Gastrocnemius medialis (tissue), 4 donors: ENCODE measurements at regions not wholly inside any gene's neighbourhood (a gene's known extent, or its start where the extent isn't known, plus 50 kb on each side); places are given as distances from the start of the nearest gene placed in this dataset.

ENCODE experiments used
- ATAC-seq, 2 donors: fragments of 150-250 bp; one replicate each; pipeline ENCODE4 v1.9.1; 2016
- DNase-seq, 2 donors: peaks; one replicate each; pipeline ENCODE4 v3.0.0-alpha.2; 2019
- H3K27ac ChIP-seq, 4 donors: fragments of 200-600 bp; sonication (generic); 1 replicate in 1 of 4; 2 replicates in 3 of 4; pipeline ENCODE4 v1.5.1; 2016 to 2018; ENCODE audit warnings: mild to moderate bottlenecking in 2 of 4, moderate library complexity in 1 of 4
- H3K27me3 ChIP-seq, 3 donors: fragments of 200-600 bp; sonication (generic) in 2 of 3; 1 replicate in 1 of 3; 2 replicates in 2 of 3; pipeline versions ENCODE4 v1.5.1 to v1.6.0; 2016 to 2019; ENCODE audit warnings: mild to moderate bottlenecking in 1 of 3, moderate library complexity in 1 of 3
- H3K36me3 ChIP-seq, 2 donors: fragments of 200-600 bp; sonication (generic) in 1 of 2; one replicate each; pipeline ENCODE4 v1.5.1; 2017 to 2018
- H3K4me1 ChIP-seq, 2 donors: fragments of 200-600 bp; sonication (generic) in 1 of 2; one replicate each; pipeline ENCODE4 v1.5.1; 2016 to 2017; ENCODE audit warnings: mild to moderate bottlenecking in 2 of 2
- H3K4me3 ChIP-seq, 4 donors: fragments of 200-600 bp; sonication (generic) in 3 of 4; 1 replicate in 1 of 4; 2 replicates in 3 of 4; pipeline ENCODE4 v1.5.1; 2016 to 2019; ENCODE audit warnings: mild to moderate bottlenecking in 2 of 4
- H3K9me3 ChIP-seq, 3 donors: fragments of 200-600 bp; sonication (generic) in 2 of 3; 1 replicate in 1 of 3; 2 replicates in 2 of 3; pipeline ENCODE4 v1.5.1; 2016 to 2019
- POLR2A ChIP-seq, 2 donors: fragments of 450-650 bp; IDR thresholded peaks; one replicate each; pipeline ENCODE4 v1.6.1; 2017; ENCODE audit warnings: antibody characterized with exemption in 2 of 2, mild to moderate bottlenecking in 2 of 2, moderate library complexity in 2 of 2
- in situ Hi-C, 4 donors: fragments of 200-750 bp; cut with MboI; loops; one replicate each; pipeline versions ENCODE4 v1.15.0 to v1.8.0; 2017; ENCODE audit warnings: low sequenced_read_pairs in 4 of 4
- intact Hi-C: fragments of 100-400 bp; cut with DNase I; formaldehyde crosslinking; loops from one replicate; pipeline ENCODE4 v1.15.1; 2023; ENCODE audit warnings: low total_unique reads
- TF ChIP-seq, protein P1 (sequence below), 5 experiments: fragments of 450-650 bp in 3 of 5; fragments of 200-600 bp in 2 of 5; sonication (generic) in 2 of 5; IDR thresholded peaks in 4 of 5; conservative IDR thresholded peaks in 1 of 5; 1 replicate in 4 of 5; 2 replicates in 1 of 5; pipeline ENCODE4 v1.5.1; 2016 to 2019; ENCODE audit warnings: antibody characterized with exemption in 5 of 5, mild to moderate bottlenecking in 3 of 5, moderate library complexity in 3 of 5

DNA sequence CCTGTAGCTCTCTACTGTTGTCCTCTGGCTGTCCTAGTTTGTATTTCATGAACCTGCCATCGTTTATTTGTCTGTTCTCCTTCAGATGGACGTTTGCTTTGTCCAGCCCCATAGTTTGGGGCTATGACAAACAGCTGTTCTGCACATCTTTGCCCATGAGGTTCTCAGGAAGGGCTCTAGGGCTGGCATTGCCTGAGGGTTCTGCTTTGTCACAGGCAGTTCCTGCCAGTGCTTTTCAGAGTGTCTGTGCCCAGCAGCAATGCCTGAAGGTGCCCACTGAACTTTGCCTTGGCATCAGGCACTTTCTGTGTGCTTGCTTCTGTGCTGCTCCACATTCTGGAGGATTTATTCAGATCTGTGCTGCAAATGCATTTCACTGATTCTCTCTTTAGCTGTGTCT lies 361.3 kb downstream of the TMEM121 start:
- Histone ChIP-seq H3K27me3 (no peaks in the 10 kb centered on the region), H3K27ac (no peak overlapping the region), H3K4me1 (no peaks in the 10 kb centered on the region), H3K9me3 (no peaks in the 10 kb centered on the region), H3K36me3 (no peaks in the 10 kb centered on the region), H3K4me3 (no peak overlapping the region)
- no peak for DNase-seq
- in situ Hi-C loops (no loop called here), intact Hi-C loops (no loop called here)
- no peak for ATAC-seq
- TF ChIP-seq, protein P1, sequence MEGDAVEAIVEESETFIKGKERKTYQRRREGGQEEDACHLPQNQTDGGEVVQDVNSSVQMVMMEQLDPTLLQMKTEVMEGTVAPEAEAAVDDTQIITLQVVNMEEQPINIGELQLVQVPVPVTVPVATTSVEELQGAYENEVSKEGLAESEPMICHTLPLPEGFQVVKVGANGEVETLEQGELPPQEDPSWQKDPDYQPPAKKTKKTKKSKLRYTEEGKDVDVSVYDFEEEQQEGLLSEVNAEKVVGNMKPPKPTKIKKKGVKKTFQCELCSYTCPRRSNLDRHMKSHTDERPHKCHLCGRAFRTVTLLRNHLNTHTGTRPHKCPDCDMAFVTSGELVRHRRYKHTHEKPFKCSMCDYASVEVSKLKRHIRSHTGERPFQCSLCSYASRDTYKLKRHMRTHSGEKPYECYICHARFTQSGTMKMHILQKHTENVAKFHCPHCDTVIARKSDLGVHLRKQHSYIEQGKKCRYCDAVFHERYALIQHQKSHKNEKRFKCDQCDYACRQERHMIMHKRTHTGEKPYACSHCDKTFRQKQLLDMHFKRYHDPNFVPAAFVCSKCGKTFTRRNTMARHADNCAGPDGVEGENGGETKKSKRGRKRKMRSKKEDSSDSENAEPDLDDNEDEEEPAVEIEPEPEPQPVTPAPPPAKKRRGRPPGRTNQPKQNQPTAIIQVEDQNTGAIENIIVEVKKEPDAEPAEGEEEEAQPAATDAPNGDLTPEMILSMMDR (IDR thresholded peaks at IDR 0.05 in 4 of 5, conservative IDR thresholded peaks at IDR 0.05 in 1 of 5) = no peak
- no peak for TF ChIP-seq POLR2A (IDR thresholded peaks at IDR 0.05)

DNA sequence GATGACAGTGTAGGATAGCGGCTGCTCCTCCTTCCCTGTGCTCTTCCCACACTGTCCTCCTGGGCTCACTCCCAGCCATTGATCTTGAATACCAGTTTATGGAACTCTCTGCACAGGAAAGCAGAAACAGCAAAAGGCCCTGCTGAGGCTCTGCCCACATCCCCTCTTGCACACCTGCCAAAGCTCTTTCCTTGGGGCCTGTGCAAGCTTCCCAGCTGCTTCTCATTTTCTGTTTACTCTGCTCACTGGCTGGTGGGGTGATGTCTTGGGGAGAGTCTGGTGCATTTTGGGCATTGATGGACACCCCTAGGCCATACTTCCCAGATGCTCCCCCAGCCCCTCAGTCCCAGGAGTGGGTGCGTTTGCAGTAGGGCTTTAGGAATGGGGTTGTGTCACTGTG lies 361.8 kb downstream of the TMEM121 start:
- Histone ChIP-seq H3K27me3 (no peaks in the 10 kb centered on the region), H3K4me1 (no peaks in the 10 kb centered on the region), H3K36me3 (no peaks in the 10 kb centered on the region), H3K27ac (no peak overlapping the region), H3K9me3 (no peaks in the 10 kb centered on the region), H3K4me3 (no peak overlapping the region)
- in situ Hi-C loops = no loop called here
- intact Hi-C loops = no loop called here
- DNase-seq (no peak), ATAC-seq (no peak)
- TF ChIP-seq, protein P1 (IDR thresholded peaks at IDR 0.05 in 4 of 5, conservative IDR thresholded peaks at IDR 0.05 in 1 of 5) = no peak
- TF ChIP-seq POLR2A (IDR thresholded peaks at IDR 0.05) = no peak

DNA sequence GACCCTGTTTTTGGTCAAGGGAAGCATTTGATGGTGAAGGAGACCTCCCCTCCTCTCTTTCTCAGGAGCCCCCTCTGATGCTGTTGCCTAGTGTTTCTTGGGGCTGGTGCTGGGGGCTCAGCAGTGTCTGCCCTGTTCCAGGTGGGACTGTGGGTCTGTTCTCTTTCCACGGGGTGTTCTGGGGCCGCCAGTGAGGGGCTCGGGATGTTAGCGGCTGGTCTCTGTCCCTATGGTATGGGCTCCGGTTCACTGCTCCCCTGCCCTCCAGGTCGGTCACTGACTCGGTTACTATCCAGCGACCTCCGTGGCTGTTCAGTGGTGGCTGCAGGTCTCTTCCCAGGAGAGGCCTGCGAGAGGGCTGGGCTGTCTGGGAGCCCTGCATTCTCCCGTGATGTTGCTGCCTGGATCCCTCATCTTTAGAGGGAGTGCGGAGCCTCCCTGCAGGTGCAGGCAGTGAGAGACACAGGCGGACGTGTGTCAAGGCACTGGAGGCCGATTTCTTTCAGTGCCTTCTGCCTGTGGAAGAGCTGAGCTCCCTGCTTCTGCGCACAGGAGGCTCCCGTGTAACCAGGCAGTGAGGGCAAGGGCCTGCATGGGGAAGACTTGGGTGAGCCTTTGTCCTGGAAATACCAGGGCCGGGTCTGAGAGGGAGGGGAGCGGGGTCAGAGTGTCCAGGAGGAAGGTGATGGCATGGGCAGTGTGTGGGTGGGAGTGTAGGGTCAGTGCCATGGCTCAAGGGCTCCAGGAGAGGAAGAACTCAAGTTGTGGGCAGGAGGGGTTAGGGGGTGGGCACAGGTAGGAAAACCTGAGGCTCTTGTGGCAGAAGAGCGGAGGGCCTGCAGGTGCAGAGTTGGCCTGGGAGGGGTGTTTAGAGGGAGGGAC lies 362.6 kb downstream of the TMEM121 start:
- TF ChIP-seq, protein P1 (IDR thresholded peaks at IDR 0.05 in 4 of 5, conservative IDR thresholded peaks at IDR 0.05 in 1 of 5) = no peak
- no peak for TF ChIP-seq POLR2A (IDR thresholded peaks at IDR 0.05)
- in situ Hi-C loops (no loop called here), intact Hi-C loops (no loop called here)
- no peaks in the 10 kb centered on the region for H3K9me3 ChIP-seq
- no peaks in the 10 kb centered on the region for H3K36me3 ChIP-seq
- H3K4me3 ChIP-seq = no peak overlapping the region
- H3K27me3 ChIP-seq = no peaks in the 10 kb centered on the region
- ATAC-seq = no peak
- H3K27ac ChIP-seq = no peak overlapping the region
- DNase-seq = no peak
- H3K4me1 ChIP-seq = no peaks in the 10 kb centered on the region

DNA sequence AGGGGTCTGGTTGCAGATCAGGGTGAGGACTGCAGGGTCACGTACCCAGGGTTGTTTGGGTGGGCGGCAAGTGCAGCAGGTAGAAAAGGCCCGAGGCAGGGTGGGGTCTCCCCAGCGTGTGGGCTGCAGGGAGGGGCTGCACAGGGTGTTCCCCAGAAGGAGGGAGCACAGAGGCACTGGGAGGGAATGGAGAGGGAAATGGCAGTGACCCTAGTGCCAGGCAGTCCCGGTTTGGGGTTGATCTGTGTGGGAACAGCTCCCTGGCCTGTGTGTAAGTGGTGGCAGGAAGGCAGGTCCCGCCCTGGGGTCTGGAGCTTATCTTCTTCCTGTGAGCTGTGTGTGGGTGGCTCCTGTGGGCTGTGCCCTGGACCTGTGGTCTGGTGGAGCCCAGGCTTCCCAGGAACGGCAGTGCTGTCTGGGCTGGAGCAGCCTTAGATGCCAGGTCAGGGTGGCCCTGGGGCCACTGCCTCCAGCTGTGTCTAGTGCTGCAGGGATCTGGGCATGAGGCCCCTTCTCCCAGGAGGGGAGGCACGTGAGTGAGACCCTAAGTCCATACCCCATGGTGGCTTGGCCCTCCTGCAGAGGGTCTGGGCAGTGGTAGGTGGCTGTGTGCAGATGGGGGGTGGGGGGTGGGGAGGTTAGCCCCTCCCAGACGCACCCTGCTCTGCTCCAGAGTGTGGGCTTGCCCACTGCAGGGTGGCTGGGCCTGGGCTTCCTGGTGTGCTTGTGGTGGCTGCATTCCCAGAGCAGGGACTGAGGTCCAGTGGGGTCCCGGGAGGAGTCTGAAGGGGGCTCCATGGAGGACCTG lies 363.5 kb downstream of the TMEM121 start:
- Histone ChIP-seq H3K4me3 (no peak overlapping the region), H3K4me1 (no peaks in the 10 kb centered on the region), H3K27ac (no peak overlapping the region), H3K9me3 (no peaks in the 10 kb centered on the region), H3K36me3 (no peaks in the 10 kb centered on the region), H3K27me3 (no peaks in the 10 kb centered on the region)
- no peak for DNase-seq
- in situ Hi-C loops (no loop called here), intact Hi-C loops (no loop called here)
- ATAC-seq = no peak
- TF ChIP-seq, protein P1 (IDR thresholded peaks at IDR 0.05 in 4 of 5, conservative IDR thresholded peaks at IDR 0.05 in 1 of 5) = no peak
- no peak for TF ChIP-seq POLR2A (IDR thresholded peaks at IDR 0.05)
